K562 (cell line): ENCODE measurements at regions not wholly inside any gene's neighbourhood (a gene's known extent, or its start where the extent isn't known, plus 50 kb on each side); places are given as distances from the start of the nearest gene placed in this dataset.

Source experiments
- ATAC-seq: fragments of 200-7000 bp; cut with Tn5 transposase; 3 replicates; pipeline ENCODE4 v1.9.1; 2020; ENCODE audit warnings: moderate library complexity
- BruUV-seq: library from RNA; stranded (reverse); fragments of 400-500 nt; replicated peaks from 2 replicates; lab custom pipeline; 2021; lab: Mats Ljungman, UMichigan
- CTCF ChIA-PET: fragments of 300-600 bp; formaldehyde crosslinking; extraction: SDS; loops from one replicate; lab custom pipeline; 2021; ENCODE audit warnings: low intra/inter-chr PET ratio; lab: Yijun Ruan, JAX
- POLR2A ChIA-PET: fragments of 300-600, 350-650 bp; sonication (Branson Sonifier 250); formaldehyde crosslinking; extraction: SDS; loops from one replicate; lab custom pipeline; 2021; ENCODE audit warnings: antibody characterized with exemption, inconsistent platforms; lab: Yijun Ruan, JAX
- DNase-seq, 4 experiments: peaks; one replicate each; pipeline versions ENCODE4 v3.0.0 to v3.0.0-alpha.2; 2011 to 2018; ENCODE audit warnings: low spot score in 3 of 4, mixed read lengths in 3 of 4; ENCODE audit errors: extremely low read depth in 1 of 4
- FAIRE-seq: peaks from 2 replicates; lab custom pipeline; 2011; peaks lifted over from hg19 to GRCh38; lab: Jason Lieb, UNC
- H2AFZ ChIP-seq: 2 replicates; pipeline ENCODE4 v1.6.0; 2011; ENCODE audit warnings: low read depth, low read length, control low read depth, inconsistent platforms
- H3K27ac ChIP-seq: fragments of 200-600 bp; 3 replicates; pipeline ENCODE4 v1.8.0; 2011; ENCODE audit warnings: low read depth, mild to moderate bottlenecking, control low read depth, inconsistent platforms, low read length, moderate library complexity, mixed read lengths; ENCODE audit errors: extremely low read depth
- H3K27me3 ChIP-seq, 2 experiments: fragments of 300-600 bp in 1 of 2; 2 replicates in 1 of 2; 3 replicates in 1 of 2; pipeline versions ENCODE4 v1.6.0 to v1.8.0; 2011; ENCODE audit warnings: inconsistent platforms in 2 of 2, low read length in 2 of 2, mild to moderate bottlenecking in 1 of 2, mixed read lengths in 1 of 2, moderate library complexity in 1 of 2; ENCODE audit not compliant: control insufficient read depth in 2 of 2, insufficient read depth in 2 of 2
- H3K36me3 ChIP-seq: fragments of 300-600 bp; 3 replicates; pipeline ENCODE4 v1.8.0; 2011; ENCODE audit warnings: mild to moderate bottlenecking, low read length, inconsistent platforms; ENCODE audit not compliant: control insufficient read depth, insufficient read depth
- H3K4me1 ChIP-seq, 2 experiments: fragments of 200-600 bp in 1 of 2; replicated peaks in 1 of 2; 2 replicates in 1 of 2; 3 replicates in 1 of 2; pipeline versions ENCODE4 v1.5.1 to v1.8.0; 2011; ENCODE audit warnings: inconsistent platforms in 2 of 2, low read length in 2 of 2, mild to moderate bottlenecking in 1 of 2, mixed read lengths in 1 of 2, moderate library complexity in 1 of 2; ENCODE audit not compliant: control insufficient read depth in 2 of 2, insufficient read depth in 2 of 2
- H3K4me2 ChIP-seq: 2 replicates; pipeline ENCODE4 v1.6.1; 2011; ENCODE audit warnings: low read length, control low read depth, inconsistent platforms, mixed read lengths; ENCODE audit not compliant: insufficient read depth
- H3K4me3 ChIP-seq: fragments of 200-600 bp; sonication (generic), shearing (Covaris generic); 2 replicates; pipeline ENCODE4 v1.5.1; 2016; ENCODE audit warnings: control low read depth, inconsistent platforms
- H3K79me2 ChIP-seq: fragments of 200-600 bp; 3 replicates; pipeline ENCODE4 v1.8.0; 2011; ENCODE audit warnings: low read length, inconsistent platforms; ENCODE audit not compliant: control insufficient read depth, insufficient read depth
- H3K9ac ChIP-seq, 2 experiments: 2 replicates each; pipeline versions ENCODE4 v1.6.0 to v1.6.1; 2011; ENCODE audit warnings: low read depth in 2 of 2, low read length in 2 of 2, control low read depth in 1 of 2, inconsistent platforms in 1 of 2, mild to moderate bottlenecking in 1 of 2, mixed read lengths in 1 of 2; ENCODE audit not compliant: insufficient read depth in 1 of 2
- H3K9me1 ChIP-seq: one replicate; pipeline ENCODE4 v1.6.0; 2011; ENCODE audit warnings: inconsistent platforms, mild to moderate bottlenecking, low read length, moderate library complexity; ENCODE audit not compliant: control insufficient read depth, insufficient read depth
- H3K9me3 ChIP-seq: replicated peaks from 2 replicates; pipeline ENCODE4 v1.5.1; 2011; ENCODE audit warnings: low read depth, low read length, inconsistent platforms; ENCODE audit not compliant: control insufficient read depth, insufficient read depth
- H4K20me1 ChIP-seq: replicated peaks from 2 replicates; pipeline ENCODE4 v1.6.1; 2011; ENCODE audit warnings: low read length, inconsistent platforms, mixed read lengths; ENCODE audit not compliant: control insufficient read depth, insufficient read depth
- ADNP ChIP-seq: fragments of 200-800 bp; sonication (Bioruptor generic); IDR thresholded peaks from 2 replicates; pipeline ENCODE4 v1.6.1; 2016; ENCODE audit warnings: missing genetic modification characterization, missing compliant biosample characterization
- EHMT2 ChIP-seq: fragments of 450-650 bp; IDR thresholded peaks from 2 replicates; pipeline ENCODE4 v1.6.1; 2018; ENCODE audit warnings: antibody characterized with exemption
- FOXA3 ChIP-seq, 2 experiments: fragments of 450-650 bp in 1 of 2; sonication (generic) in 1 of 2; formaldehyde crosslinking; IDR thresholded peaks in 1 of 2; conservative IDR thresholded peaks in 1 of 2; 2 replicates each; pipeline versions ENCODE4 v1.4.0 to v1.8.0; 2020 to 2022; ENCODE audit warnings: mild to moderate bottlenecking in 2 of 2, missing genetic modification reagents in 1 of 2
- FOXJ3 ChIP-seq: sonication (generic); formaldehyde crosslinking; IDR thresholded peaks from 2 replicates; pipeline ENCODE4 v1.4.0; 2020; ENCODE audit warnings: mild to moderate bottlenecking, missing genetic modification reagents
- GABPB1 ChIP-seq: sonication (generic); formaldehyde crosslinking; IDR thresholded peaks from 2 replicates; pipeline ENCODE4 v1.8.0; 2022; ENCODE audit warnings: mild to moderate bottlenecking, missing genetic modification reagents
- PURB ChIP-seq: sonication (generic); formaldehyde crosslinking; IDR thresholded peaks from 2 replicates; pipeline ENCODE4 v1.9.0; 2021; ENCODE audit warnings: low read depth, mild to moderate bottlenecking, missing genetic modification reagents
- RBM14 ChIP-seq: fragments of 200-400 bp; formaldehyde crosslinking; IDR thresholded peaks from 2 replicates; pipeline ENCODE4 v1.6.1; 2018; ENCODE audit warnings: low read depth, mild to moderate bottlenecking, low read length, moderate library complexity, borderline replicate concordance; ENCODE audit not compliant: insufficient read depth
- SP1 ChIP-seq: sonication (generic); formaldehyde crosslinking; IDR thresholded peaks from 2 replicates; pipeline ENCODE4 v1.8.1; 2022; ENCODE audit warnings: mild to moderate bottlenecking, missing genetic modification reagents
- TGIF2 ChIP-seq: sonication (generic); formaldehyde crosslinking; IDR thresholded peaks from 2 replicates; pipeline ENCODE4 v1.8.1; 2022; ENCODE audit warnings: mild to moderate bottlenecking, missing genetic modification reagents, moderate library complexity
- in situ Hi-C: fragments of 300-500 bp; cut with MboI; formaldehyde crosslinking; loops from 4 replicates; pipeline ENCODE4 v1.15.0; 2018; ENCODE audit warnings: inconsistent platforms, mixed read lengths
- intact Hi-C: fragments of 100-400 bp; cut with micrococcal nuclease; formaldehyde crosslinking; loops from 2 replicates; pipeline ENCODE4 v1.14.2; 2022

DNA sequence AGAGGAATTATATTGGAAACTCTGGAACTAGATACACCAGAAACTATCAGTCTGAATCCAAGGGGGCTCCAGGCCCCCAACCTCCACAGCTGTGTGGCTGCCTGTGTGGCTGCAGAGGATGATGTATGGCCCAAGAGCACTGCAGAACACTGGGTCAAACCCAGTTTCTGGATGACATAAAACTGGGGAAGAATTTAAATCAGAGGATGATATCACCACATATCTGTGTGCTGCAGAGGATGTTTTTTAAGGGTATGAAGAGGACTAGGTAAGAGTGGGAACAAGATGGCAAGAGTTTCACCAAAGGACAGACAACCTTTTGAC, 226.4 kb downstream of the SUCLA2 start:
- no peaks in the 10 kb centered on the region for H3K9me3 ChIP-seq
- no peaks in the 10 kb centered on the region for H3K79me2 ChIP-seq
- no peaks in the 10 kb centered on the region for H3K9me1 ChIP-seq
- intact Hi-C loops = loop anchor here (2.0 to 10.0 kb wide), 3 partner anchors 802 to 944 kb away; partner anchors contain the start of gene HTR2A
- H2AFZ ChIP-seq = no peak overlapping the region
- no peak for ATAC-seq
- no peak overlapping the region for H3K4me2 ChIP-seq
- CTCF ChIA-PET = interaction anchor here (1.1 to 1.7 kb wide), 2 partner anchors 801 to 880 kb away, joined by 4 to 7 read pairs; no protein-coding TSS in a partner anchor
- H3K4me3 ChIP-seq = no peak overlapping the region
- TF ChIP-seq SP1 (CRISPR knock-in tag) (no peak), RBM14 (no peak), EHMT2 (no peak), TGIF2 (CRISPR knock-in tag) (no peak), PURB (no peak), GABPB1 (CRISPR knock-in tag) (no peak), ADNP (tag) (no peak), FOXA3 (CRISPR knock-in tag; conservative IDR thresholded peaks at IDR 0.05 in 1 of 2, IDR thresholded peaks at IDR 0.05 in 1 of 2) (no peak), FOXJ3 (no peak)
- no peaks in the 10 kb centered on the region for H3K4me1 ChIP-seq
- DNase-seq = no peak
- in situ Hi-C loops = no loop called here
- no TSS peak for BruUV-seq
- H3K27ac ChIP-seq = no peak overlapping the region
- no peaks in the 10 kb centered on the region for H4K20me1 ChIP-seq
- no peaks in the 10 kb centered on the region; a peak in 1 of 5 replicates for H3K27me3 ChIP-seq
- FAIRE-seq = no peak
- POLR2A ChIA-PET = no interaction called here
- no peaks in the 10 kb centered on the region for H3K36me3 ChIP-seq
- H3K9ac ChIP-seq = no peak overlapping the region
